H1 (cell line): ENCODE measurements at regions not wholly inside any gene's neighbourhood (a gene's known extent, or its start where the extent isn't known, plus 50 kb on each side); places are given as distances from the start of the nearest gene placed in this dataset.

ENCODE experiments used
- CTCF ChIA-PET: fragments of 300-600 bp; sonication (Branson Sonifier 250); formaldehyde crosslinking; loops from one replicate; lab custom pipeline; 2021; ENCODE audit not compliant: partially characterized antibody; lab: Charles Lee
- POLR2A ChIA-PET: fragments of 300-600 bp; sonication (Branson Sonifier 250); formaldehyde crosslinking; loops from one replicate; lab custom pipeline; 2021; ENCODE audit warnings: inconsistent platforms; ENCODE audit not compliant: partially characterized antibody; lab: Charles Lee
- DNase-seq, 2 experiments: peaks; one replicate each; pipeline versions ENCODE4 v3.0.0 to v3.0.0-alpha.2; 2010 to 2022; ENCODE audit warnings: low spot score in 2 of 2, low read depth in 1 of 2, mixed read lengths in 1 of 2
- FAIRE-seq: peaks from 2 replicates; lab custom pipeline; 2011; peaks lifted over from hg19 to GRCh38; lab: Jason Lieb, UNC
- H2AFZ ChIP-seq: 2 replicates; pipeline ENCODE4 v1.8.1; 2012; ENCODE audit warnings: low read length, inconsistent platforms
- H2AK5ac ChIP-seq: 2 replicates; pipeline ENCODE4 v1.6.1; 2013; ENCODE audit warnings: low read depth, low read length
- H2BK120ac ChIP-seq: replicated peaks from 2 replicates; pipeline ENCODE3; 2013; ENCODE audit warnings: low read depth, low read length, inconsistent platforms
- H2BK12ac ChIP-seq: 2 replicates; pipeline ENCODE4 v1.6.1; 2013; ENCODE audit warnings: low read depth, low read length
- H2BK15ac ChIP-seq: 2 replicates; pipeline ENCODE4 v1.6.1; 2013; ENCODE audit warnings: low read length
- H2BK20ac ChIP-seq: 2 replicates; pipeline ENCODE4 v1.6.1; 2013; ENCODE audit warnings: low read length
- H2BK5ac ChIP-seq: 2 replicates; pipeline ENCODE4 v1.6.1; 2013; ENCODE audit warnings: low read depth, low read length
- H3K14ac ChIP-seq: 2 replicates; pipeline ENCODE4 v1.6.1; 2013; ENCODE audit warnings: inconsistent platforms; ENCODE audit not compliant: insufficient read length
- H3K18ac ChIP-seq: 2 replicates; pipeline ENCODE4 v1.6.1; 2013; ENCODE audit warnings: low read length; ENCODE audit errors: extremely low read depth
- H3K23ac ChIP-seq: 2 replicates; pipeline ENCODE4 v1.6.1; 2013; ENCODE audit warnings: inconsistent platforms; ENCODE audit not compliant: insufficient read length
- H3K23me2 ChIP-seq: 2 replicates; pipeline ENCODE4 v1.6.1; 2013; ENCODE audit warnings: low read depth, low read length
- H3K27ac ChIP-seq: 2 replicates; pipeline ENCODE4 v1.6.1; 2011; ENCODE audit warnings: low read depth, low read length, inconsistent platforms
- H3K27me3 ChIP-seq, 4 experiments: replicated peaks in 1 of 4; 1 replicate in 1 of 4; 2 replicates in 3 of 4; pipeline versions ENCODE4 v1.6.1 to v1.8.1; 2011 to 2013; ENCODE audit warnings: low read length in 3 of 4, mild to moderate bottlenecking in 3 of 4, inconsistent platforms in 2 of 4, mixed read lengths in 2 of 4, moderate library complexity in 1 of 4; ENCODE audit not compliant: control insufficient read depth in 3 of 4, insufficient read depth in 3 of 4; ENCODE audit errors: extremely low read depth in 1 of 4
- H3K36me3 ChIP-seq, 4 experiments: 2 replicates each; pipeline versions ENCODE4 v1.6.1 to v1.8.1; 2011 to 2013; ENCODE audit warnings: mild to moderate bottlenecking in 4 of 4, low read length in 3 of 4, moderate library complexity in 2 of 4, control low read depth in 1 of 4, inconsistent platforms in 1 of 4; ENCODE audit not compliant: insufficient read depth in 4 of 4, control insufficient read depth in 2 of 4
- H3K4ac ChIP-seq: replicated peaks from 2 replicates; pipeline ENCODE3; 2013; ENCODE audit warnings: low read length, low read depth, mixed read lengths, inconsistent platforms; ENCODE audit not compliant: insufficient read length
- H3K4me1 ChIP-seq, 4 experiments: replicated peaks in 1 of 4; 1 replicate in 1 of 4; 2 replicates in 3 of 4; pipeline versions ENCODE4 v1.6.1 to v1.8.1; 2011 to 2013; ENCODE audit warnings: low read length in 3 of 4, inconsistent platforms in 2 of 4, mixed read lengths in 1 of 4; ENCODE audit not compliant: insufficient read depth in 4 of 4, control insufficient read depth in 3 of 4
- H3K4me2 ChIP-seq, 2 experiments: 2 replicates each; pipeline versions ENCODE4 v1.6.1 to v1.8.1; 2011 to 2013; ENCODE audit warnings: low read depth in 2 of 2, low read length in 2 of 2, control low read depth in 1 of 2, inconsistent platforms in 1 of 2, mild to moderate bottlenecking in 1 of 2; ENCODE audit not compliant: insufficient read depth in 1 of 2
- H3K4me3 ChIP-seq, 4 experiments: fragments of 200-600, 300-600 bp in 1 of 4; sonication (generic), shearing (Covaris generic), sonication (Bioruptor Twin) in 1 of 4; 2 replicates each; pipeline versions ENCODE4 v1.5.1 to v1.8.1; 2011 to 2016; ENCODE audit warnings: low read length in 4 of 4, low read depth in 3 of 4, control low read depth in 2 of 4, inconsistent platforms in 2 of 4, mild to moderate bottlenecking in 2 of 4, mixed read lengths in 1 of 4, moderate library complexity in 1 of 4; ENCODE audit not compliant: insufficient read depth in 2 of 4; ENCODE audit errors: extremely low read depth in 1 of 4
- H3K56ac ChIP-seq: replicated peaks from 2 replicates; pipeline ENCODE3; 2013; ENCODE audit warnings: low read depth, mild to moderate bottlenecking, mixed read lengths, low read length, inconsistent platforms; ENCODE audit not compliant: insufficient read length
- H3K79me1 ChIP-seq: 2 replicates; pipeline ENCODE4 v1.6.1; 2013; ENCODE audit warnings: low read depth, low read length, control low read depth
- H3K79me2 ChIP-seq, 2 experiments: 2 replicates each; pipeline versions ENCODE4 v1.6.1 to v1.8.1; 2012 to 2013; ENCODE audit warnings: low read length in 2 of 2, mild to moderate bottlenecking in 2 of 2, inconsistent platforms in 1 of 2; ENCODE audit not compliant: insufficient read depth in 2 of 2, control insufficient read depth in 1 of 2
- H3K9ac ChIP-seq, 4 experiments: replicated peaks in 1 of 4; 1 replicate in 1 of 4; 2 replicates in 3 of 4; pipeline versions ENCODE4 v1.6.1 to v1.8.1; 2011 to 2013; ENCODE audit warnings: low read depth in 3 of 4, low read length in 3 of 4, control low read depth in 2 of 4, mild to moderate bottlenecking in 2 of 4, moderate library complexity in 2 of 4, inconsistent platforms in 1 of 4; ENCODE audit errors: extremely low read depth in 1 of 4
- H3K9me3 ChIP-seq, 2 experiments: 2 replicates each; pipeline versions ENCODE4 v1.6.1 to v1.8.1; 2012 to 2013; ENCODE audit warnings: mild to moderate bottlenecking in 2 of 2, moderate library complexity in 2 of 2, control low read depth in 1 of 2, inconsistent platforms in 1 of 2, low read depth in 1 of 2, low read length in 1 of 2, mixed read lengths in 1 of 2; ENCODE audit not compliant: insufficient read depth in 2 of 2
- H4K20me1 ChIP-seq, 2 experiments: replicated peaks in 1 of 2; 2 replicates each; pipeline versions ENCODE3 to v1.8.1; 2011 to 2013; ENCODE audit warnings: inconsistent platforms in 2 of 2, low read length in 2 of 2, mild to moderate bottlenecking in 1 of 2; ENCODE audit not compliant: insufficient read depth in 2 of 2, control insufficient read depth in 1 of 2
- H4K5ac ChIP-seq: 2 replicates; pipeline ENCODE4 v1.6.1; 2013; ENCODE audit warnings: low read length, low read depth, mixed read lengths, inconsistent platforms; ENCODE audit not compliant: insufficient read length
- H4K8ac ChIP-seq: 2 replicates; pipeline ENCODE4 v1.8.0; 2013; ENCODE audit warnings: mild to moderate bottlenecking, moderate library complexity, low read length, inconsistent platforms; ENCODE audit not compliant: insufficient read depth; ENCODE audit errors: extremely low read depth
- H4K91ac ChIP-seq: replicated peaks from 2 replicates; pipeline ENCODE3; 2013; ENCODE audit warnings: low read length, mixed read lengths, inconsistent platforms; ENCODE audit not compliant: insufficient read length
- SP1 ChIP-seq: IDR thresholded peaks from 2 replicates; pipeline ENCODE4 v1.6.1; 2011; ENCODE audit warnings: low read depth, low read length
- SRF ChIP-seq: IDR thresholded peaks from 2 replicates; pipeline ENCODE4 v1.6.1; 2011; ENCODE audit warnings: mild to moderate bottlenecking, low read depth, low read length, moderate library complexity
- WGBS, 2 experiments: shearing (Covaris generic) in 1 of 2; methylation state at CpG; one replicate each; pipeline versions ENCODE4 v1.1.6 to v1.1.7; 2013 to 2015; ENCODE audit warnings: low lambda C conversion rate in 2 of 2, mixed read lengths in 2 of 2, inconsistent platforms in 1 of 2, low coverage in 1 of 2, missing lambda C conversion rate in 1 of 2; ENCODE audit not compliant: insufficient replicate concordance in 2 of 2, insufficient coverage in 1 of 2, insufficient read length in 1 of 2; ENCODE audit errors: extremely low coverage in 1 of 2, missing lambda C conversion rate in 1 of 2; 5-methylcytosine and 5-hydroxymethylcytosine counted together
- TF ChIP-seq, protein P1 (sequence below): IDR thresholded peaks from 2 replicates; pipeline ENCODE4 v1.6.1; 2011; ENCODE audit warnings: low read length, improper control_type of control experiment

DNA sequence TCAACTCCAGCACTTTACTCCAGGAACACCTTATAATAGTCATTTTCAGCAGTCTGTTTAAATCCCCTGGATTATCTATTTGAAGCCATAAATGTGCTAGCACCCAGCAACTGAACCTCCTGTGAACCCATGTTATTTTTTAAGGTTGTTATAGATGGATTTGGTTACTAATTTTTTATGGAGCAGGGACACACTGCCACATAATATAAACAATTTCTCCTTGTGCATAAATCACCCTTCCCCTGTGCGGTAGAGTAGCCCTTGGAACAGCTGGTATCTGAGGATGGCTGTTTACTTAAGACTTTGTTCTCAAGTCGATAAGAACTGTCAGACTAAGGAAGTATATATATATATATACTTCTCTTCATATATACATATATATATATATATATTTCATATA lies 367.4 kb downstream of the EPHA4 start:
- POLR2A ChIA-PET = no interaction called here
- no peaks in the 10 kb centered on the region for H3K27me3 ChIP-seq
- H3K23ac ChIP-seq = no peak overlapping the region
- H2BK5ac ChIP-seq = no peak overlapping the region
- H2AFZ ChIP-seq = no peak overlapping the region
- no peak overlapping the region for H3K14ac ChIP-seq
- no peak overlapping the region for H3K56ac ChIP-seq
- H3K9ac ChIP-seq = no peak overlapping the region
- no peak for DNase-seq
- H4K20me1 ChIP-seq = no peaks in the 10 kb centered on the region
- H4K5ac ChIP-seq = no peak overlapping the region
- H3K79me2 ChIP-seq = no peaks in the 10 kb centered on the region
- H4K8ac ChIP-seq = no peak overlapping the region
- no peak for TF ChIP-seq SRF
- TF ChIP-seq, protein P1, sequence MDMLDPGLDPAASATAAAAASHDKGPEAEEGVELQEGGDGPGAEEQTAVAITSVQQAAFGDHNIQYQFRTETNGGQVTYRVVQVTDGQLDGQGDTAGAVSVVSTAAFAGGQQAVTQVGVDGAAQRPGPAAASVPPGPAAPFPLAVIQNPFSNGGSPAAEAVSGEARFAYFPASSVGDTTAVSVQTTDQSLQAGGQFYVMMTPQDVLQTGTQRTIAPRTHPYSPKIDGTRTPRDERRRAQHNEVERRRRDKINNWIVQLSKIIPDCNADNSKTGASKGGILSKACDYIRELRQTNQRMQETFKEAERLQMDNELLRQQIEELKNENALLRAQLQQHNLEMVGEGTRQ = no peak
- no peak for TF ChIP-seq SP1
- no peak for FAIRE-seq
- no peak overlapping the region for H2BK20ac ChIP-seq
- no peaks in the 10 kb centered on the region for H3K36me3 ChIP-seq
- WGBS, 2 experiments = 85% methylated on average over 2 of the region's 2 CpGs; no CpG with 5 or more reads in 1 of the 2 experiments
- no peaks in the 10 kb centered on the region for H3K79me1 ChIP-seq
- H2BK120ac ChIP-seq = no peak overlapping the region
- H3K4me3 ChIP-seq = no peak overlapping the region
- H2BK12ac ChIP-seq = no peak overlapping the region
- no peak overlapping the region for H3K27ac ChIP-seq
- no peak overlapping the region for H4K91ac ChIP-seq
- H3K4me1 ChIP-seq = peaks cover 0 to 3% (median 0%) of the 10 kb centered on the region in 4 experiments; a peak in 3 of 7 replicates
- H3K9me3 ChIP-seq = no peaks in the 10 kb centered on the region
- no peak overlapping the region for H2BK15ac ChIP-seq
- CTCF ChIA-PET = interaction anchor here (0.6 kb wide), 1 partner anchor 372 kb away, joined by 3 read pairs; no protein-coding TSS in a partner anchor
- H3K18ac ChIP-seq = no peak overlapping the region
- no peak overlapping the region for H3K4me2 ChIP-seq
- H3K23me2 ChIP-seq = no peaks in the 10 kb centered on the region
- H3K4ac ChIP-seq = no peak overlapping the region
- H2AK5ac ChIP-seq = no peak overlapping the region
